H9 (cell line): ENCODE measurements at regions not wholly inside any gene's neighbourhood (a gene's known extent, or its start where the extent isn't known, plus 50 kb on each side); places are given as distances from the start of the nearest gene placed in this dataset.

Source experiments
- DNase-seq: peaks from one replicate; pipeline ENCODE4 v3.0.0-alpha.2; 2017
- H2AFZ ChIP-seq: one replicate; pipeline ENCODE4 v1.6.1; 2013; ENCODE audit warnings: mild to moderate bottlenecking, low read length, control low read depth, moderate library complexity
- H2AK5ac ChIP-seq: 2 replicates; pipeline ENCODE4 v1.6.1; 2013; ENCODE audit warnings: low read length, control low read depth, mixed read lengths; ENCODE audit not compliant: insufficient read length
- H2BK120ac ChIP-seq: one replicate; pipeline ENCODE4 v1.6.1; 2013; ENCODE audit warnings: low read depth, mild to moderate bottlenecking, low read length, control low read depth, inconsistent platforms; ENCODE audit not compliant: poor library complexity, severe bottlenecking
- H2BK12ac ChIP-seq: 2 replicates; pipeline ENCODE4 v1.6.1; 2013; ENCODE audit warnings: low read length, control low read depth, mixed read lengths, low read depth; ENCODE audit not compliant: insufficient read length
- H2BK15ac ChIP-seq: 2 replicates; pipeline ENCODE4 v1.6.1; 2013; ENCODE audit warnings: low read depth, low read length, control low read depth
- H2BK20ac ChIP-seq: one replicate; pipeline ENCODE4 v1.6.1; 2013; ENCODE audit warnings: low read depth, mild to moderate bottlenecking, low read length, control low read depth, inconsistent platforms; ENCODE audit not compliant: poor library complexity, severe bottlenecking
- H2BK5ac ChIP-seq: 2 replicates; pipeline ENCODE4 v1.6.1; 2013; ENCODE audit warnings: low read length, control low read depth, mixed read lengths; ENCODE audit not compliant: insufficient read length
- H3K14ac ChIP-seq: 2 replicates; pipeline ENCODE4 v1.6.1; 2013; ENCODE audit warnings: low read length, control low read depth; ENCODE audit not compliant: insufficient read depth
- H3K18ac ChIP-seq: 2 replicates; pipeline ENCODE4 v1.6.1; 2013; ENCODE audit warnings: low read depth, mild to moderate bottlenecking, mixed read lengths, low read length, control low read depth; ENCODE audit not compliant: insufficient read length
- H3K23ac ChIP-seq: 2 replicates; pipeline ENCODE4 v1.6.1; 2013; ENCODE audit warnings: low read length, control low read depth, mixed read lengths, low read depth; ENCODE audit not compliant: insufficient read length
- H3K23me2 ChIP-seq: 2 replicates; pipeline ENCODE4 v1.6.1; 2013; ENCODE audit warnings: low read depth, mild to moderate bottlenecking, mixed read lengths, low read length, control low read depth; ENCODE audit not compliant: insufficient read length, poor library complexity, severe bottlenecking
- H3K27ac ChIP-seq: 2 replicates; pipeline ENCODE4 v1.5.1; 2013; ENCODE audit warnings: low read length, control low read depth, mixed read lengths, low read depth; ENCODE audit not compliant: insufficient read length
- H3K27me3 ChIP-seq: 2 replicates; pipeline ENCODE4 v1.6.1; 2013; ENCODE audit warnings: low read length, control low read depth, inconsistent platforms; ENCODE audit not compliant: insufficient read depth
- H3K4ac ChIP-seq: 2 replicates; pipeline ENCODE4 v1.6.1; 2013; ENCODE audit warnings: low read depth, mild to moderate bottlenecking, control low read depth, inconsistent platforms, low read length, moderate library complexity
- H3K4me1 ChIP-seq: 2 replicates; pipeline ENCODE4 v1.6.1; 2013; ENCODE audit warnings: low read length, control low read depth, inconsistent platforms; ENCODE audit not compliant: insufficient read depth
- H3K4me2 ChIP-seq: 2 replicates; pipeline ENCODE4 v1.6.1; 2013; ENCODE audit warnings: low read length, control low read depth, mixed read lengths; ENCODE audit not compliant: insufficient read length, insufficient read depth
- H3K56ac ChIP-seq: 2 replicates; pipeline ENCODE4 v1.6.1; 2013; ENCODE audit warnings: low read depth, mild to moderate bottlenecking, mixed read lengths, low read length, control low read depth; ENCODE audit not compliant: insufficient read length
- H3K79me1 ChIP-seq: 2 replicates; pipeline ENCODE4 v1.6.1; 2013; ENCODE audit warnings: low read depth, mild to moderate bottlenecking, moderate library complexity, low read length, control low read depth, inconsistent platforms; ENCODE audit not compliant: insufficient read depth, poor library complexity, severe bottlenecking
- H3K79me2 ChIP-seq: 2 replicates; pipeline ENCODE4 v1.6.1; 2013; ENCODE audit warnings: low read length, control low read depth, inconsistent platforms; ENCODE audit not compliant: insufficient read depth
- H3K9ac ChIP-seq: 2 replicates; pipeline ENCODE4 v1.6.1; 2013; ENCODE audit warnings: low read length, control low read depth, mixed read lengths; ENCODE audit not compliant: insufficient read length; ENCODE audit errors: extremely low read depth
- H3K9me3 ChIP-seq: one replicate; pipeline ENCODE4 v1.6.1; 2013; ENCODE audit warnings: low read depth, low read length, inconsistent platforms; ENCODE audit not compliant: control insufficient read depth
- H3T11ph ChIP-seq: one replicate; pipeline ENCODE4 v1.6.1; 2013; ENCODE audit warnings: mild to moderate bottlenecking, low read length, control low read depth, inconsistent platforms
- H4K20me1 ChIP-seq: one replicate; pipeline ENCODE4 v1.6.1; 2013; ENCODE audit not compliant: control insufficient read depth, insufficient read length, insufficient read depth
- H4K5ac ChIP-seq: 2 replicates; pipeline ENCODE4 v1.6.1; 2013; ENCODE audit warnings: low read depth, mild to moderate bottlenecking, mixed read lengths, low read length, control low read depth; ENCODE audit not compliant: insufficient read length
- H4K8ac ChIP-seq: replicated peaks from 2 replicates; pipeline ENCODE4 v1.6.1; 2013; ENCODE audit warnings: low read length, control low read depth, mixed read lengths, low read depth; ENCODE audit not compliant: insufficient read length
- H4K91ac ChIP-seq: 2 replicates; pipeline ENCODE4 v1.6.1; 2013; ENCODE audit warnings: low read depth, mild to moderate bottlenecking, moderate library complexity, mixed read lengths, low read length, control low read depth; ENCODE audit not compliant: insufficient read length
- H3K27ac Mint-ChIP-seq, 3 experiments: 2 replicates in 2 of 3; 3 replicates in 1 of 3; pipeline ENCODE4 v1.8.0; 2020 to 2021; ENCODE audit warnings: mixed read lengths in 3 of 3, mild to moderate bottlenecking in 1 of 3, moderate library complexity in 1 of 3
- H3K27me3 Mint-ChIP-seq: 2 replicates; pipeline ENCODE4 v1.8.0; 2021; ENCODE audit warnings: low read depth, mild to moderate bottlenecking, moderate library complexity, mixed read lengths
- H3K36me3 Mint-ChIP-seq, 3 experiments: 2 replicates in 2 of 3; 3 replicates in 1 of 3; pipeline ENCODE4 v1.8.0; 2020 to 2021; ENCODE audit warnings: low read depth in 3 of 3, mixed read lengths in 3 of 3; ENCODE audit not compliant: insufficient read depth in 1 of 3
- H3K4me1 Mint-ChIP-seq, 2 experiments: 2 replicates each; pipeline ENCODE4 v1.8.0; 2020; ENCODE audit warnings: mixed read lengths in 2 of 2
- H3K4me3 Mint-ChIP-seq, 2 experiments: 2 replicates in 1 of 2; 3 replicates in 1 of 2; pipeline ENCODE4 v1.8.0; 2020 to 2021; ENCODE audit warnings: mild to moderate bottlenecking in 2 of 2, mixed read lengths in 2 of 2, moderate library complexity in 1 of 2
- H3K9me3 Mint-ChIP-seq, 2 experiments: 2 replicates in 1 of 2; 3 replicates in 1 of 2; pipeline ENCODE4 v1.8.0; 2020; ENCODE audit warnings: mild to moderate bottlenecking in 2 of 2, mixed read lengths in 2 of 2, moderate library complexity in 1 of 2
- WGBS: extraction: QIAGEN DNeasy Blood & Tissue Kit; methylation state at CpG from one replicate; pipeline ENCODE4 v1.1.7; 2013; ENCODE audit warnings: missing lambda C conversion rate, low lambda C conversion rate, mixed read lengths; ENCODE audit not compliant: insufficient read length; ENCODE audit errors: extremely low coverage; 5-methylcytosine and 5-hydroxymethylcytosine counted together
- TF ChIP-seq, protein P1 (sequence below): fragments of 200-600 bp; sonication (generic); conservative IDR thresholded peaks from 3 replicates; pipeline ENCODE4 v1.8.0; 2021; ENCODE audit warnings: antibody characterized with exemption, mild to moderate bottlenecking

DNA sequence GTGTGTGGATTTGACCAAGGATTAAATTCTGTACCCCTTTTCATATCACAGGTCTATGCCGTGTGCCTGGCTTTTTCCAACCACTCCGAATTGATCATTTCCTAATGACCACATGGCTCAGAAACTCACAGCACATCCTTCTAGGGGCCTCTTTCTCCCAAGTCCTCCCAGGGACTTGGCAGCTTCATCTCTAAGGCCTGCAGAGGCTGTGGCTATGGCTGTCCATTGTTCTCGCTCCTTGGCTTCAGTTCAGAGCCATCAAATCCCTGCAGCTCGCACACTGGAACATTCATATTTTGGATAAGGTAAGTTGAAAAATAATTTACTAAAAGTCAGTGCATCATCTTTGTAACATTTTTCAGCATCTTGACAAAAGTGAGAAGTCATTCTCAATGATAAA lies 497.2 kb upstream of the CDH4 start:
- H2BK120ac ChIP-seq, result no peak overlapping the region
- H3K79me1 ChIP-seq, result no peaks in the 10 kb centered on the region
- no peak overlapping the region for H3K14ac ChIP-seq
- H3K9ac ChIP-seq, result no peak overlapping the region
- Mint-ChIP-seq H3K36me3 (peaks cover 4 to 8% (median 6%) of the 10 kb centered on the region in 3 experiments), H3K4me1 (peaks cover 31% of the 10 kb centered on the region in 2 experiments), H3K4me3 (no peak overlapping the region), H3K27me3 (peaks cover 1% of the 10 kb centered on the region; the same call in 1 of the 2 replicates), H3K9me3 (peaks cover 5 to 6% of the 10 kb centered on the region in 2 experiments), H3K27ac (no peak overlapping the region)
- no peaks in the 10 kb centered on the region; the same call in 1 of the 2 replicates for H3K4me1 ChIP-seq
- no peak overlapping the region for H2AFZ ChIP-seq
- no peak overlapping the region for H2BK12ac ChIP-seq
- H3K79me2 ChIP-seq, result no peaks in the 10 kb centered on the region
- WGBS, result no CpG with 5 or more reads among the region's 4 CpGs
- no peaks in the 10 kb centered on the region for H3K9me3 ChIP-seq
- no peak overlapping the region for H4K91ac ChIP-seq
- H3K56ac ChIP-seq, result no peak overlapping the region
- no peak for DNase-seq
- H3K27me3 ChIP-seq, result no peaks in the 10 kb centered on the region
- H3T11ph ChIP-seq, result no peak overlapping the region
- H3K23ac ChIP-seq, result no peak overlapping the region
- no peak overlapping the region for H3K18ac ChIP-seq
- no peak overlapping the region for H2BK5ac ChIP-seq
- H4K20me1 ChIP-seq, result no peaks in the 10 kb centered on the region
- H4K5ac ChIP-seq, result no peak overlapping the region
- H4K8ac ChIP-seq, result no peak overlapping the region
- no peak overlapping the region for H3K4ac ChIP-seq
- H3K27ac ChIP-seq, result no peak overlapping the region
- H2AK5ac ChIP-seq, result no peak overlapping the region
- TF ChIP-seq, protein P1, sequence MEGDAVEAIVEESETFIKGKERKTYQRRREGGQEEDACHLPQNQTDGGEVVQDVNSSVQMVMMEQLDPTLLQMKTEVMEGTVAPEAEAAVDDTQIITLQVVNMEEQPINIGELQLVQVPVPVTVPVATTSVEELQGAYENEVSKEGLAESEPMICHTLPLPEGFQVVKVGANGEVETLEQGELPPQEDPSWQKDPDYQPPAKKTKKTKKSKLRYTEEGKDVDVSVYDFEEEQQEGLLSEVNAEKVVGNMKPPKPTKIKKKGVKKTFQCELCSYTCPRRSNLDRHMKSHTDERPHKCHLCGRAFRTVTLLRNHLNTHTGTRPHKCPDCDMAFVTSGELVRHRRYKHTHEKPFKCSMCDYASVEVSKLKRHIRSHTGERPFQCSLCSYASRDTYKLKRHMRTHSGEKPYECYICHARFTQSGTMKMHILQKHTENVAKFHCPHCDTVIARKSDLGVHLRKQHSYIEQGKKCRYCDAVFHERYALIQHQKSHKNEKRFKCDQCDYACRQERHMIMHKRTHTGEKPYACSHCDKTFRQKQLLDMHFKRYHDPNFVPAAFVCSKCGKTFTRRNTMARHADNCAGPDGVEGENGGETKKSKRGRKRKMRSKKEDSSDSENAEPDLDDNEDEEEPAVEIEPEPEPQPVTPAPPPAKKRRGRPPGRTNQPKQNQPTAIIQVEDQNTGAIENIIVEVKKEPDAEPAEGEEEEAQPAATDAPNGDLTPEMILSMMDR, result no peak
- H3K23me2 ChIP-seq, result no peaks in the 10 kb centered on the region
- H3K4me2 ChIP-seq, result no peak overlapping the region
- H2BK20ac ChIP-seq, result no peak overlapping the region
- no peak overlapping the region for H2BK15ac ChIP-seq
